ENCODE measurements at regions not wholly inside any gene's neighbourhood (a gene's known extent, or its start where the extent isn't known, plus 50 kb on each side); places are given as distances from the start of the nearest gene placed in this dataset.

- DNase-seq (ENCODE audit: low read depth in 2 of 2): peak in 1 of 2 donors; percentile 5
- no peak overlapping the region for H3K4me3 ChIP-seq (replicated peaks in 1 of 2; ENCODE audit: low read depth in 2 of 2, low read length in 2 of 2)
- TF ChIP-seq, protein P1, sequence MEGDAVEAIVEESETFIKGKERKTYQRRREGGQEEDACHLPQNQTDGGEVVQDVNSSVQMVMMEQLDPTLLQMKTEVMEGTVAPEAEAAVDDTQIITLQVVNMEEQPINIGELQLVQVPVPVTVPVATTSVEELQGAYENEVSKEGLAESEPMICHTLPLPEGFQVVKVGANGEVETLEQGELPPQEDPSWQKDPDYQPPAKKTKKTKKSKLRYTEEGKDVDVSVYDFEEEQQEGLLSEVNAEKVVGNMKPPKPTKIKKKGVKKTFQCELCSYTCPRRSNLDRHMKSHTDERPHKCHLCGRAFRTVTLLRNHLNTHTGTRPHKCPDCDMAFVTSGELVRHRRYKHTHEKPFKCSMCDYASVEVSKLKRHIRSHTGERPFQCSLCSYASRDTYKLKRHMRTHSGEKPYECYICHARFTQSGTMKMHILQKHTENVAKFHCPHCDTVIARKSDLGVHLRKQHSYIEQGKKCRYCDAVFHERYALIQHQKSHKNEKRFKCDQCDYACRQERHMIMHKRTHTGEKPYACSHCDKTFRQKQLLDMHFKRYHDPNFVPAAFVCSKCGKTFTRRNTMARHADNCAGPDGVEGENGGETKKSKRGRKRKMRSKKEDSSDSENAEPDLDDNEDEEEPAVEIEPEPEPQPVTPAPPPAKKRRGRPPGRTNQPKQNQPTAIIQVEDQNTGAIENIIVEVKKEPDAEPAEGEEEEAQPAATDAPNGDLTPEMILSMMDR (IDR thresholded peaks at IDR 0.05; ENCODE audit: low read depth, low read length): peak; percentile 14
These were observed 181.0 kb upstream of the CDH2 start for GRCh38 chr18:28357766-28358401.

- DNase-seq (ENCODE audit: low read depth in 2 of 2): no peak
- TF ChIP-seq, protein P1 (IDR thresholded peaks at IDR 0.05; ENCODE audit: low read depth, low read length): no peak
- H3K4me3 ChIP-seq (replicated peaks in 1 of 2; ENCODE audit: low read depth in 2 of 2, low read length in 2 of 2): no peak overlapping the region
These were observed 173.9 kb upstream of the CDH2 start for GRCh38 chr18:28350821-28351220.

GRCh38 chr18:28342231-28342630 is 165.3 kb upstream of the CDH2 start:
- DNase-seq (ENCODE audit: low read depth in 2 of 2): no peak
- TF ChIP-seq, protein P1 (IDR thresholded peaks at IDR 0.05; ENCODE audit: low read depth, low read length): no peak
- H3K4me3 ChIP-seq (replicated peaks in 1 of 2; ENCODE audit: low read depth in 2 of 2, low read length in 2 of 2): no peak overlapping the region

GRCh38 chr18:28338316-28338715 is 161.4 kb upstream of the CDH2 start:
- TF ChIP-seq, protein P1 (IDR thresholded peaks at IDR 0.05; ENCODE audit: low read depth, low read length): no peak
- no peak for DNase-seq (ENCODE audit: low read depth in 2 of 2)
- no peak overlapping the region for H3K4me3 ChIP-seq (replicated peaks in 1 of 2; ENCODE audit: low read depth in 2 of 2, low read length in 2 of 2)

- DNase-seq (ENCODE audit: low read depth in 2 of 2): no peak
- TF ChIP-seq, protein P1 (IDR thresholded peaks at IDR 0.05; ENCODE audit: low read depth, low read length): no peak
- no peak overlapping the region for H3K4me3 ChIP-seq (replicated peaks in 1 of 2; ENCODE audit: low read depth in 2 of 2, low read length in 2 of 2)
These were observed 157.6 kb upstream of the CDH2 start for GRCh38 chr18:28334516-28334915.

DNA sequence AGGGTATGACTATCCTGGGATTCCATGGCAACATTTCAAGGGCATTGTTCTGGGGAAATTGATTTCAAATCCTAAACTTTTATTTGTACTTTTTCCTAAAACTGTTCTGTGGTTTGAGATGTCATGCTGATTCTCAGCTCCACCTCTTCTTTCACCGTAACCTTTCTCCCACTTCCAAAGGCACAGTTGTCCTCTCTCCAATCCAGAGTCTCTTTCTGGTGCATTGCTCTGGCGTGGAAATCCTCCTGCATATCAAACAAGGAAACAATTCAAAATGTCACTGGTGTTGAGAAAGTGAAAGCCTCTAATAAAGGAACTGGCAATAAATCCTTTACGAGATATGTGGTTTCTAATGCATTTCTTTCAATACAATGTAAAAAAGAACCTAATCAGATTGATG is 155.1 kb upstream of the CDH2 start:
- H3K4me3 ChIP-seq (replicated peaks in 1 of 2; ENCODE audit: low read depth in 2 of 2, low read length in 2 of 2): no peak overlapping the region
- DNase-seq (ENCODE audit: low read depth in 2 of 2): no peak
- TF ChIP-seq, protein P1 (IDR thresholded peaks at IDR 0.05; ENCODE audit: low read depth, low read length): no peak

- DNase-seq (ENCODE audit: low read depth in 2 of 2): no peak
- TF ChIP-seq, protein P1 (IDR thresholded peaks at IDR 0.05; ENCODE audit: low read depth, low read length): no peak
These were observed 154.6 kb upstream of the CDH2 start for GRCh38 chr18:28331551-28331950.

More at GRCh38 chr18:28331551-28331950, 154.6 kb upstream of the CDH2 start:
- no peak overlapping the region for H3K4me3 ChIP-seq (replicated peaks in 1 of 2; ENCODE audit: low read depth in 2 of 2, low read length in 2 of 2)
